ENCODE measurements at regions not wholly inside any gene's neighbourhood (a gene's known extent, or its start where the extent isn't known, plus 50 kb on each side); places are given as distances from the start of the nearest gene placed in this dataset.

DNA sequence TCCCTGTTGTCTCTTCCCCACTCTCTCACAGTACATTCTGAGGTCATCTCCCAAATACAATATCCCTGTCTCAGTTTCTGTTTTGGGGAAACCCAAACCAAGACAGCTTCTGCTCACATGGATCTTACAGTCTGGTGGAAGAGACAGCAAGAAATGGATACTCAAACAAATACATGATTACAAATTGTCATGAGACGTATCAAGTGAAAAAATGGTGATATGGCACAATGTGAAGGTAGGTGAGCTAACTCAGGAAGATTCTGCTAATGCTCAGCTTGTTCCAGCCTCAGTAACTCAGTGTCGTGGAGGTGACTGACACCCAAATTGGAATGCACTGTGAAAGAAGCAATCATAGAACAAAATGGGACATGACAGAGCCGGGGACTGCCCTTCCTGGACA lies 68.3 kb downstream of the CHST1 start:
- no peak for TF ChIP-seq TCF12 (IDR thresholded peaks at IDR 0.05; ENCODE audit: low read depth)
- TF ChIP-seq TEAD4 (IDR thresholded peaks at IDR 0.05): no peak
- TF ChIP-seq EP300 (IDR thresholded peaks at IDR 0.05; ENCODE audit: borderline replicate concordance): no peak
- TF ChIP-seq FOXM1 (IDR thresholded peaks at IDR 0.05; ENCODE audit: borderline replicate concordance, low read depth): no peak
- no peak for TF ChIP-seq TAF1 (IDR thresholded peaks at IDR 0.05; ENCODE audit: low read depth)
- no peak for TF ChIP-seq NFIC (IDR thresholded peaks at IDR 0.05)
- TF ChIP-seq RAD21 (IDR thresholded peaks at IDR 0.05; ENCODE audit: low read depth): no peak
- TF ChIP-seq, protein P1, sequence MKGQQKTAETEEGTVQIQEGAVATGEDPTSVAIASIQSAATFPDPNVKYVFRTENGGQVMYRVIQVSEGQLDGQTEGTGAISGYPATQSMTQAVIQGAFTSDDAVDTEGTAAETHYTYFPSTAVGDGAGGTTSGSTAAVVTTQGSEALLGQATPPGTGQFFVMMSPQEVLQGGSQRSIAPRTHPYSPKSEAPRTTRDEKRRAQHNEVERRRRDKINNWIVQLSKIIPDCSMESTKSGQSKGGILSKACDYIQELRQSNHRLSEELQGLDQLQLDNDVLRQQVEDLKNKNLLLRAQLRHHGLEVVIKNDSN (IDR thresholded peaks at IDR 0.05): no peak
- no peak for TF ChIP-seq CREB1 (IDR thresholded peaks at IDR 0.05; ENCODE audit: low read depth)
- TF ChIP-seq ZBTB7A (IDR thresholded peaks at IDR 0.05; ENCODE audit: low read depth): no peak
- TF ChIP-seq, protein P2, sequence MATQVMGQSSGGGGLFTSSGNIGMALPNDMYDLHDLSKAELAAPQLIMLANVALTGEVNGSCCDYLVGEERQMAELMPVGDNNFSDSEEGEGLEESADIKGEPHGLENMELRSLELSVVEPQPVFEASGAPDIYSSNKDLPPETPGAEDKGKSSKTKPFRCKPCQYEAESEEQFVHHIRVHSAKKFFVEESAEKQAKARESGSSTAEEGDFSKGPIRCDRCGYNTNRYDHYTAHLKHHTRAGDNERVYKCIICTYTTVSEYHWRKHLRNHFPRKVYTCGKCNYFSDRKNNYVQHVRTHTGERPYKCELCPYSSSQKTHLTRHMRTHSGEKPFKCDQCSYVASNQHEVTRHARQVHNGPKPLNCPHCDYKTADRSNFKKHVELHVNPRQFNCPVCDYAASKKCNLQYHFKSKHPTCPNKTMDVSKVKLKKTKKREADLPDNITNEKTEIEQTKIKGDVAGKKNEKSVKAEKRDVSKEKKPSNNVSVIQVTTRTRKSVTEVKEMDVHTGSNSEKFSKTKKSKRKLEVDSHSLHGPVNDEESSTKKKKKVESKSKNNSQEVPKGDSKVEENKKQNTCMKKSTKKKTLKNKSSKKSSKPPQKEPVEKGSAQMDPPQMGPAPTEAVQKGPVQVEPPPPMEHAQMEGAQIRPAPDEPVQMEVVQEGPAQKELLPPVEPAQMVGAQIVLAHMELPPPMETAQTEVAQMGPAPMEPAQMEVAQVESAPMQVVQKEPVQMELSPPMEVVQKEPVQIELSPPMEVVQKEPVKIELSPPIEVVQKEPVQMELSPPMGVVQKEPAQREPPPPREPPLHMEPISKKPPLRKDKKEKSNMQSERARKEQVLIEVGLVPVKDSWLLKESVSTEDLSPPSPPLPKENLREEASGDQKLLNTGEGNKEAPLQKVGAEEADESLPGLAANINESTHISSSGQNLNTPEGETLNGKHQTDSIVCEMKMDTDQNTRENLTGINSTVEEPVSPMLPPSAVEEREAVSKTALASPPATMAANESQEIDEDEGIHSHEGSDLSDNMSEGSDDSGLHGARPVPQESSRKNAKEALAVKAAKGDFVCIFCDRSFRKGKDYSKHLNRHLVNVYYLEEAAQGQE (IDR thresholded peaks at IDR 0.05; ENCODE audit: low read depth): no peak
- TF ChIP-seq, protein P3, sequence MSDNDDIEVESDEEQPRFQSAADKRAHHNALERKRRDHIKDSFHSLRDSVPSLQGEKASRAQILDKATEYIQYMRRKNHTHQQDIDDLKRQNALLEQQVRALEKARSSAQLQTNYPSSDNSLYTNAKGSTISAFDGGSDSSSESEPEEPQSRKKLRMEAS (IDR thresholded peaks at IDR 0.05): no peak
- TF ChIP-seq YY1 (IDR thresholded peaks at IDR 0.05; ENCODE audit: low read depth): no peak
- TF ChIP-seq CEBPB (IDR thresholded peaks at IDR 0.05): no peak
- no peak for TF ChIP-seq EGR1 (IDR thresholded peaks at IDR 0.05)

DNA sequence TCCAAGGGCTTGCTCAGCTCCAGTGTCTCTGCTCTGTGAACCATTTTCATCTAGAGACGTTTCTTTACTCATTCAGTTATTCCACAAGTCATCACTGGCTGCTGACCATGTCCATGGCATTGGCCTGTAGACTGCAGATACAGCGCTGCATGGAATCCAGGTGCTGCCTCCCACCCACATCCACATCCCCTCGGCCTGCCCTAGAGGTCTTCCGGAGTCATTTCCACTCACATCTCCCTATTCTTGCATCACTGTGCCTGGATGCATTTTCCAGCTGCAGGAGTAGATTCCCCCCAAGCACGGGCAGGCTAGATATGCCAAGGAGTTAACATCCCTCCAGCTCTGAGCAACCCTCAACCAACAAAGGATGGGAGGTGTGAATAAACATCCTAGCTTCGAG lies 68.9 kb downstream of the CHST1 start:
- TF ChIP-seq NFIC (IDR thresholded peaks at IDR 0.05) (no peak), EP300 (IDR thresholded peaks at IDR 0.05; ENCODE audit: borderline replicate concordance) (no peak), ZBTB7A (IDR thresholded peaks at IDR 0.05; ENCODE audit: low read depth) (no peak), RAD21 (IDR thresholded peaks at IDR 0.05; ENCODE audit: low read depth) (no peak), CREB1 (IDR thresholded peaks at IDR 0.05; ENCODE audit: low read depth) (no peak), FOXM1 (IDR thresholded peaks at IDR 0.05; ENCODE audit: borderline replicate concordance, low read depth) (no peak), TAF1 (IDR thresholded peaks at IDR 0.05; ENCODE audit: low read depth) (no peak), EGR1 (IDR thresholded peaks at IDR 0.05) (no peak), TCF12 (IDR thresholded peaks at IDR 0.05; ENCODE audit: low read depth) (no peak)
- TF ChIP-seq, protein P3 (IDR thresholded peaks at IDR 0.05): no peak
- TF ChIP-seq, protein P2 (IDR thresholded peaks at IDR 0.05; ENCODE audit: low read depth): no peak
- TF ChIP-seq, protein P1 (IDR thresholded peaks at IDR 0.05): no peak

DNA sequence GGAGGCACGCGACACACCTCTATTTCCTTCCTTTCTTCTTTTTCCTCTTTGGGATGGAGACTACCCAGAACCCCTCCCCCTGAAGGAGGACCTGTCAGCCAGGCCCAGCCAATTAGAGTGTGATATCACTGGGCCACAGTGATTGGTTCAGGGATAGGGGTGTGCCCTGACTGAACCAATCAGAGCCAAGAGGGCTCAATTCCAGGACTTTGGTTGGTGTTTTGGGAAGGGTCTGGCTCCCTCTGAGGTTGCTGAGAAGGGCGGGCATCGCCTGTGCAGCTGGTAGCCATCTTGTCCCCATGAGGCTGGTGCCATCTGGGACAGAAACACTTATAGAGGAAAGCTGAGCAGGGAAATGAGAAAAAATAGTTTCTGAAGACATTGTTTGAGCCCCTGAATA lies 71.4 kb downstream of the CHST1 start:
- TF ChIP-seq YY1 (IDR thresholded peaks at IDR 0.05; ENCODE audit: low read depth): peak; percentile 52; the same call in 1 of the 2 replicates
- no peak for TF ChIP-seq TAF1 (IDR thresholded peaks at IDR 0.05; ENCODE audit: low read depth)

DNA sequence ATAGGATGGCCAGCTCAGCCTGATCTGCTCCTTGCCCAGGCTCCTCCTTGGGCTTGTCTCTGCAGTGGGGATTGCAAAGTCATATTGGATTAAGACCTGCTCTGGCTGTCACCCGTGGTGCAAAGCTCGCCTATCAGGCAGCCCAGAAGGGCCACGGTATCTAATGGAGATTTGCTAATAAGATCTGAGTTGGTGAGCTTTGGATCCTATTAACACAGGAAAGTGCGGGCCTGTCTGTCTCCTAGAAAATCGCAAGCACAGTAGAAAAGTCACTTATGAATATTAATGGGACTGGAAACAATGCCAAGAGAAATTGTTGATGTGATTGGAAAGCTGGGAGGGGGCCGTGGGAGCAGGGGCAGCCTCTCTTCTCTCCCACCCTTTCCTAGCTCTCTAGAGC lies 72.8 kb downstream of the CHST1 start:
- no peak for TF ChIP-seq YY1 (IDR thresholded peaks at IDR 0.05; ENCODE audit: low read depth)
- no peak for TF ChIP-seq TEAD4 (IDR thresholded peaks at IDR 0.05)
- TF ChIP-seq TAF1 (IDR thresholded peaks at IDR 0.05; ENCODE audit: low read depth): no peak
- TF ChIP-seq, protein P1 (IDR thresholded peaks at IDR 0.05): no peak
- no peak for TF ChIP-seq NFIC (IDR thresholded peaks at IDR 0.05)
- TF ChIP-seq, protein P2 (IDR thresholded peaks at IDR 0.05; ENCODE audit: low read depth): no peak
- TF ChIP-seq CEBPB (IDR thresholded peaks at IDR 0.05): no peak
- TF ChIP-seq CREB1 (IDR thresholded peaks at IDR 0.05; ENCODE audit: low read depth): no peak
- no peak for TF ChIP-seq EGR1 (IDR thresholded peaks at IDR 0.05)
- no peak for TF ChIP-seq ZBTB7A (IDR thresholded peaks at IDR 0.05; ENCODE audit: low read depth)
- no peak for TF ChIP-seq EP300 (IDR thresholded peaks at IDR 0.05; ENCODE audit: borderline replicate concordance)
- TF ChIP-seq FOXM1 (IDR thresholded peaks at IDR 0.05; ENCODE audit: borderline replicate concordance, low read depth): no peak
- no peak for TF ChIP-seq TCF12 (IDR thresholded peaks at IDR 0.05; ENCODE audit: low read depth)
- TF ChIP-seq RAD21 (IDR thresholded peaks at IDR 0.05; ENCODE audit: low read depth): no peak
- TF ChIP-seq, protein P3 (IDR thresholded peaks at IDR 0.05): no peak

Measured in Ishikawa (cell line).